HG03575 (cell line): ENCODE measurements at regions not wholly inside any gene's neighbourhood (a gene's known extent, or its start where the extent isn't known, plus 50 kb on each side); places are given as distances from the start of the nearest gene placed in this dataset.
A peak's percentile ranks its signal among the peaks of the same experiment; 100 is the strongest.

Source experiments
- ATAC-seq: cut with Tn5 transposase; IDR thresholded peaks from one replicate; pipeline ENCODE4 v1.9.1; 2021; ENCODE audit not compliant: unreplicated experiment, insufficient number of reproducible peaks, low FRiP score; ENCODE audit errors: extremely low read depth

DNA sequence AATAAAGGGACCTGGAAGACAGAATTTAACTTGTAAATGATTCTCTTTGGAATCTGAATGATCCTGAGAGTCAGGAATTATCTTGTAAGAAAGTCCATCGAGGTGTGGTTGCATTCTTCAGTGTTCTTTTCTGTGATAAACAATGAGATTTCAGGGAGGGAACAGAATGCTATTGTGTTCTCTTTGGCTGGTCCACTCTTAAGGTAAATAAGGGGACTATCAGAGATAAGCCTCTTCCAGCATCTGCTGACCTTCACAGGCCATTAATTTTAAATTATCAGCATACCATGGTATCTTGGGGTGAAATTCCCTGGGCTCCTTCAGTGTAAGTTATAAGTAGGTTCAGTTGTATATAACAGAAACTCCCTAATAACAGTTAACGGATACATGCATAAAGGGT, 107.1 kb upstream of the ARHGAP24 start:
- ATAC-seq, result no peak

DNA sequence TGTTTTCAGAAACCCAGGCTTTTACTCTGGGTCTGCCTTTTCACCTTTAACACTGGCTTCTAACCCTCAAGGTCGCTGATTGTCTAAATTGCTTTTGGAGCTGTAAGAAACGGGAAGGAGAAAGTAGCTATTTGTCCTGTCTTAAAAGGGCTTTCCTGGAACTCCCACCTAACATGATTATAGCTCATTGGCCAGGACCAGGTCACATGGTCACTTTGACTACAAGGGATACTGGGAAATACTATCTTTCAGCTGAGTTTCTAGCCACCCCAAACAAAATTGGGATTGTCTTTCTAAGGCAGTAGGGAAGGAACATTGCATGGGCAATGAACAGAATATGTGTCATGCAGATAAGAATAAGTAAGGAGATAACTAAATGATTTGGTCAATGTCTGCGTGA, 106.7 kb upstream of the ARHGAP24 start:
- ATAC-seq, result no peak

DNA sequence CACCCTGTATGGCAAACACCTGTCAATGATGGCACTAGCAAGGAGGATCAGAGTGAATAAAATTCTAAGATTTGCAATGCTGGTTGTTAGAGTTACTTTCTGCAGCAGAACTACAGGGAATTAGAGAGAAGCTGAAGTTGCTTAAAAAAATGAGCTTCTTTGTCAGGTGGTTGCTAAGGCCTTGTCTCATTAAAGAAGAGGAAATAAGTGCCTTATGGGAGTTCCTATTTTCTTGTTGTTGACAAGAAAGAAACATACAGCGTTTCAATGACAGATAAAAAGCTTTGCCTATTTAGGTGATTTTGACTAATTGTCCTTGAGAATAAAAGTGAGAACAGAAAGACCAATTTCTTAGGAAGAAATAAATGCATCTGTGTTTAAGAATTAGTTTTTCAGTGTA, 106.0 kb upstream of the ARHGAP24 start:
- ATAC-seq, result no peak

DNA sequence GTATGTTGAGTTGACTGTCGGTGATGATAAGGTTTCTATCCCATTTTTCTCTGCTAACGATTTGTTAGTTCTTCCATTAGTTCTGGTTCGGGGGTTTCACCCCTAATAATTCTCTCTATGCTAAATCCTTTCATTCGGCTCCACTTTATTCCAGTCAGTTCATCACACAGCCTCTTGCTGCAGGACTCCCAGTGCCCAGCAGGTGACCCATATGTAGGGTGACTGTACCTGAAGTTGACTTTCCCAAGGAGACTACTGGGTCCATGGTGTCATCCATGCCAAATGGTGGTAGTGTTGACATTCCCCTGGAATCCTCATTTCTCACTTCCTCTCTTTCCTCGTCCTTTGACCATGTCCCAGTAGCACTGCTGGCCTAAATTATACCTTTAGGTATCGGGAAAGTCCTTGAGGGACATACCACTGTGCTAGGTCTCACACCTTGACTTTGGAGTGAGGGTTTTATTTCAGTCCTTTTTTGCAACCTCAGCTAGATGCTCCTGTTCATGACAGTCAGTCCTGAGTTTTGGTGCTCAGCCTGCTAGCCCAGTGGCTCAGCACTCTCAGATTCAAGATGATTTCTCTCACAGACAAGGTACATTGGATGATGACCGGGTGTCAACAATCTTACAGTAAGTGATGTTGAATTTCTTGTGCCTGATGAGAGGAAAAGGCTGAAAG, 105.1 kb upstream of the ARHGAP24 start:
- no peak for ATAC-seq

DNA sequence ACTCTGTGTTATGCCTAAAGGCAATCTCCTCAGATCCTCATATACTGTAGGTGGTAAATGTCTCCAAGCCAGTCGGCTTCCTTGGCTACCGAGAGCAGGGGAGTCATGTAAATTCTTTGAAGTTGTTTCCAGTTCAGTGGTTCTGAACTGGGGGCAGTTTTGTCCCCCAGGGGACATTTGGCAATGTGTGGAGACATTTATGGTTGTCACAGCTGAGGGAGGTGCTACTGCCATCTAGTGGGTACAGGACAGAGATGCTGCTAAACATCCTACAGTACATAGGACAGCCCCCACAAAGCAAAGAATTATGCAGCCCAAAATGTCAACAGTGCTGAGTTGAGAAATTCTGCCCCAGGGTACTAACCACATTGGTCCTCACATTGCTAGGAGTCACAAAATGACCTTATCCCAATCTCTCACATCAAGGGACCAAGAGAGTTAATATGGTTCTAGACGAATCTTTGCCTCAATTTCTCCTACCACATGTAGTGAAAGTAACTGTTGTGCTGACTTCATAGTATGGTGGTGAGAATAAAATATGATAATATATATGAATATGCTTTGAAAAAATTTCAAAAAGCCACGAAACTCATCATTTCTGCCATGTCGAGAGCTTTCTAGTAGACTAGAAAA, 104.4 kb upstream of the ARHGAP24 start:
- peak; percentile 77 for ATAC-seq

DNA sequence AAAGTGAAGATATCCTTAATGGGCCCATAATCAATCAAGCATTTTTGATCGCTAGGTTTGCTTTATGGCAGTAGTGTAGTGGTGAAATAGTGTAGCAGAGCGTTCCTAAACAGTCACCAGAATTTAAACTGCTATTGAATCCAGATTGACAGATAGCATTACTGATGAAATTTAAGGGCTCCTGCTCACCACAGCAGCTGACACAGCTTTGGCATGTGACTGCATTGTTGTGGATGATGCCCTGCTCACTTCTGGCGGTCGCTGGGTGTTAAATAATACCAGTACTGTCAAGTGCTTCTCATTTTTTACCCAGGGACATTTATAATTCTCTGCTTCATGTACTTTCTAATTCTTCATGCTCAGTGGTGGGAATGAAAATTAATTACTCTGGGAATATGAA, 102.0 kb upstream of the ARHGAP24 start:
- ATAC-seq, result no peak

DNA sequence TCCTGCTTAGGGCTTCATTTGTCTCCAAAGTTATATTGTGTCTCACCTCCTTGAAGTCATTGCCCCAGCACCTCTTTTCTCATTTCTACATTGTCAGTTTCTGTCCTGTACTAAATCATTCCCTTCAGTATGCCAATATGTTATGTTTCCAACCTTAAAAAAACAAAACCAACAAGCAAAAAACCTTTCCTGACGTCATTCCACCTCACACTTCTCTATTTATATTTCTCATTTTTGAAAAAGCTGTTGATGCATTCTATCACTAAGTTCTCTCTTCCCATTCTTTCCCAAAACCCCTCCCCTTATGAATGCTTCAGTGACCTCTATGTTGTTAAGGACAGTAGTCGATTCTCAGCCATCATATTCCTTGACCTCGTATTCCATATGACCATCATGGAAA, 98.7 kb upstream of the ARHGAP24 start:
- no peak for ATAC-seq

DNA sequence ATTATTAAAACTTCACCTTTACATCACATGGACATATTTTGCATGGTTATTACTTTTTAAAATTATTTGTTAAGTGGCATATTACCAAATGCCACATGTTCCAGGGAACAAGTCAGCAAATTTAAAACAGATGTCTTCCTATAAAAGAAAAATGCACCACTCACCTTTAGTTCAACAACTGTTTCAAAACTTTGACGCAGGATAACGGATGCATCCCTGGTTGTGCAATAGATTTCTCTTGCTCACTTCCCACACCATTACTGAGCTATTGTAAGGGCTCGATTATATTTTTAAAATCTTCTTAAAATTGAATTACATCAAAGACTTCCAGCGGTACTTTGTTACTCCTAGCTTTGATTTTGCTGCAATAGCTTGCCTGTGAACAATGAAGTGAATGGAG, 93.0 kb upstream of the ARHGAP24 start:
- ATAC-seq, result no peak

DNA sequence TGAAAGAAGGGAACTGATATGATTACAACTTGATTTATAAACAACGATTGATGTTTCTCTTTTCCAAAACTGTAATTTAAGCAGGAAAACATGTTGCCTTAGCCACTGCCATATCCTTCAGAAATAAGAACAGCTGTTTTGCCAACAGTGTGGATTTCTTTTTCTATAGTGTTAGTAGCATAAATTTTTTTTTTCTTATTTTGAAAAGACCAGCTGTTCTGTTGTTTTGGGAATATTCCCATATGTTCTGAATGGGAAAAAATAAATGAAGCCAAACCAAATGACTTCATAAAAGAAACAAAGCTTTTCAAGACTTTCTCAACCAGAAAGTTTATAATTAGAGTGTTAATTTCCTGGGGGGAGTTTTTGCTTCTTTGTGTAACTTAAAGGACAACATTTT, 83.9 kb upstream of the ARHGAP24 start:
- no peak for ATAC-seq

DNA sequence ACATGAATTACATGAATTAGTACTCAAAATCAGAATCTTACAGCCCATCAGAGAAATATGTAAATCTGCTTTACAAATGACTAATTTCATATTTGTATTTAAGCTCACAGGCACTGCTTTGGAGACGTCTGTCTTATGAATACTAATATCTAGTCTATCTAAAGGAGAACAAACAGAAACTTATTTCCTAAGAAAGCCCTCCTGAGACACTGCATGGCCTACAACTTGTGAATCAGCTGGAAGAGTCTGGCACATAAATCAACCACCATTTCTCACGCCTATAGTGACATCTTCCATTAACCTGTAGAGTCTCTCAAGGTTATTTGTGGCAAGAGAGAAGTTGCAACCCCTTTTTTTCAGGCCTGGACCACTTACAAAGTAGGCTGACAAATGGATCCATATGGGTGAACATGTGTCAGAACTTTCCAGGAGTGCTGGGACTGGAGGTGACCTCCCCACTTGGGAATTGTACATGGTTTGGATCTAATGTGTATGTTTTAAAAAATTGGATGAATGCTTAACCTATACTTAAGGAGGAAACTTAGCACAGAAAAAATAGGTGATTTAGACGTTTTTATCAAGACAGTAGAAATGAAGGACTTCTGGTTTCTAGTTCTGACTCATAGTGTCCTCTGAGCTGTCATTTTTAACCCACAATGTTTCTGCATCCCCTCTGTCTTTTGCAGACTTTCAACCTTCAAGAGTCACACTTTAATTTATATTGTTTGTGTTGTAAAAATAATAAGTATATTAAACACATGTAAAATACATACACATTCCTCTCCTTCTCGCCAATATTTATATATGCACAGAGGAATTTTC, 83.2 kb upstream of the ARHGAP24 start:
- peak; percentile 81 for ATAC-seq

DNA sequence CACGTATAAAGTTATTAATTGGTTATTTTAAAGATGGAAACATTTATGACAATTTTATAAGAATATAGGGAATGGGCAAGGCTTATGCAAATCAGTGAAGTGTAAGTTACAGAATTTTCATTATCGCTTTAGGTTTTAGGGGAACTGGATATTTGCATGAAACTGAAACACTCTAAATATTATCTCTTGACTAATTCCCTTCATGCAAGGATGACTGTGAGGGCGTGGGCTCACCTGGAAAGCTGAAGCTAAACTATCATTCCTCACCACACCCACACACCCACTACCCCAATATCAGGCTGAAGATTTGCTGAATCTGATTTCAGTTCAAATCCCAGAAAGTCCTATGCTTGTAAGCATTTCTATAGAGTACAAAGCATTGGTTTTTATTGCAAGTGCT, 81.7 kb upstream of the ARHGAP24 start:
- no peak for ATAC-seq

DNA sequence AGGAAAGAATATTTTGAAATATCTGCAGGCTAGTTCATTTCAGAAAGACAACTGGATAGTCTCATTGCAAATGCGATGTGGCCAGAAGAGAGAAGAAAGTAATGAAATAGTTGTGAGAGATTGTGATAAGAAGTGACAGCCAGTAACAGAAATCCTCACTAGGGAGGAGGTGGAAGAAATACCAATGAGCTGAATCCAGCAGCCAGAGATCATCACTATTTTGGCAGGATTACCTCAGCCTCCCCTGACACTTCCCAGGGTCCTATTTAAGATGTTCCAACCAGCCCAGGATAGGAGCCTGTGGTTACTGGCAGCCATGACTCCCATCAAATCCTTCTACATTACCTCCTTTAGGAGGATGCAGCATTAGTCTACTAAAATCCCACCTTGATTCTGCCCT, 76.7 kb upstream of the ARHGAP24 start:
- no peak for ATAC-seq

DNA sequence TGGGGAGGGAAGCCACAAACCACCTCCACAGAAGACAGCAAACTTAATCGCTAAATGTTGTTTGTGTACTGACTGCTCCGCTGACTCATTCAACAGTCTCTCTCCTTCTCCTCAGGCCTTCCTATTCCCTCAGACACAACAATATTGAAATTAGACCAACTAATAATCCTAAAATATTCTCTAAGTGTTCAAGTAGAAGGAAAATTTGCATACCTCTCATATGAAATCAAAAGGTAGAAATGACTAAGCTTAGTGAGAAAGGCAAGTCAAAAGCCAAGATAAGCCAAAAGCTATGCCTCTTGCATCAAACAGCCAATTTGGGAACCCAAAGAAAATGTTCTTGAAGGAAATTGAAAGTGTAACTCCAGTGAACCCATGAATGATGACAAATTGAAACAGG, 75.7 kb upstream of the ARHGAP24 start:
- ATAC-seq, result peak; percentile 66

DNA sequence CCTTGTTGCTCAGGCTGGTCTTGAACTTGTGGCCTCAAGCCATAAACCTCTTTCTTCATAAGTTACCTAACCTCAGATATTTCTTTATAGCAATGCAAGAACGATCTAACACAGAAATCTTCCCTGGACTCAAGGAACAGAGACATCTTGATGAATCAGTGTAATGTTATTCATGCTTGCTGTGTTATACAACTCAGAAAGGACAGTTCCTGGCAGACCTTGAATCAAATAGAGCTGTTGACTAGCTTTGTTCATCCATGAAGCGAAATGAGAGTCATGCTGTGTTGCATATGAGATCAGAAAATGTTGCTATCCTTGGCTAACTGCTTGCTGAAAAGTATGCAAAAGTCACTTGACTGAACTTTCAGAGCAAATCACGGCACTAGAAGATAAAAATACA, 72.6 kb upstream of the ARHGAP24 start:
- no peak for ATAC-seq

DNA sequence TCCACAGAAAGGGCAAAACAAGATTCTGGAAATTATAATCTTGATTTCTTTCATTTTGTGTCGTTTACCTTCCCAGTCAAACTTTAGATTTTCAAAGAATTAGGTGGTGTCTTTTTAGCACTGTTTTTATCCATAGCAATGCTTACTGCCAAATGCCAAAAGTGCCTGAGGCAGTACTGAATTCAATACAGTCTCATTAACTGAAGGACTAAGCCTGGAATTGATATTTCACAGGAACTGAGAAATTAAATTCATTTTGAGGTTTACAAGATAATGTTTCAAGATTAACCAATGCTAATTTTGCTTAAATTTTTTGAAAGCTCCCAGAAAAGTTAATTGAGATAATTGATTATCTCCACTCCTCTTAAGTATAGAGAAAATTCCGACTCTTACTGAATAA, 68.8 kb upstream of the ARHGAP24 start:
- no peak for ATAC-seq

DNA sequence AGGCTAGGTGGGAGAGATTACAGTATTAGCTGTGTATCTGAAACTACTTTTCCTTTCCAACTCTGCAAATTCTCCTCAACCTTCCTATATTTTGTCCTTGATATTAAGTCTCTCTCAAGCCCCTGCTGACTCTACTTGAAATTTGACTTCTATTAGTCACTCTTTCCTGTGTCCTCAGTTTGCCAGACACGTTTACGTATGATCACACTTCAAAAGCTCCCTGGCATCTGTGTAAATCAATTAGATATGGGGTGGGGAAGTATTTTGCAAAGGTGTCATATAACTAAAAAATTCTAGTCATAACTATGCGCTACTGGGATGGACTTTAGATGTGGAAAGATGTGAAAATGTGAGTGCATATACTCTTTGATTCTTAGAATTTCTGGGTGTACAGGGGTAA, 67.4 kb upstream of the ARHGAP24 start:
- ATAC-seq, result no peak

DNA sequence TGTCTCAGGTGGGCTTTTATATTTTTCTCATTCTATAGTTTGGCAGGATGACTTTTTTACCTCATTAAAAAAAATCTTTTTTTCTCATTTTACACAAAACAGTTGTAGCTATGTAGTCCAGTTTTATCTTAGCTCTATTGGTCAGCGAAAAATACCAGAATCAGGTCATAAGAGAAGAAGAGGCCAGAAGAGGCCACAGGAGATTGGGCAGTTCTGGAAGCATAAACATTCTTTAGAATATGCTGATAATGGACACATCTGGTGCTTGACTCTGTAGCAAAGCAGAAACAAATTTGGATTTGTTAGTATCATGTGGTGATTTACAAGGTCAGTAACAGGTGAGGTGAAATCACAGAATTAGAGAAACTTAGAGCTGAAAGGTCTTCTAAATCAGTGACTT, 66.6 kb upstream of the ARHGAP24 start:
- ATAC-seq, result no peak

DNA sequence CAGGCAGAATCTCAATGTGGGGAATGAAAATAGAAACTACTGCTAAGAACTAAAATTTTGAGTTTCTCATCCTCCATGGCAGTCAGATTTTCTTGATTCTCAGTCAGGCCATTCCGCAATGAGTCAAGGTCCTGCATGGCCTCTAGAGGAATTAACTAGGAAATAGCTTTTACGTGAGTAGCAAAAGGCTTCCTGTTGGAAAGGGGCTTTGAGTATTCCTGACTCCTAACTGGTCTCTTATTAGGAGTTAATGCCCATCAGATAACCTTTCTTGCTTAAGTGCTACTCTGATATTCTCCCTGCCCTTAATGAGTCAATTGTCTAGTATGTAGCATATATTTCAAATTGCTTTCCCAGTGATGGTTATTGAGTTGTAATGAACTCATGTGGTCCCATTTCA, 65.7 kb upstream of the ARHGAP24 start:
- ATAC-seq, result no peak

DNA sequence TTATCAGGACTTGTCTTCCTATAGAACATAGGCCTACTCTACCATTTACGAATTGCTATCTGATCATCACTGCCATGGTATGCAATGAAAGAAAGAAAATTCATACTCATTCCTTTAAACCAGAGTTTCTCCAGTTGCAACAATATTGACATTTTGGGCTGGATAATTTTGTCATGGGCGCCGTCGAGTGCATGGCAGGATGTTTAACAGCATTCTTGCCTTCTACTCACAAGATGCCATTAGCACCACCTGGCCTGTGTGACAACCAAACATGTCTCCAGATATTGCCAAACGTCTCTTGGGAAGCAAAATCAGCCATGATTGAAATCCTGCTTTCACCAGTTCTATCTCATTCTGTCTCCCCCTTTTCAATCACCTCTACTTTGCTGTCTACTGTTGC, 63.6 kb upstream of the ARHGAP24 start:
- ATAC-seq, result no peak

DNA sequence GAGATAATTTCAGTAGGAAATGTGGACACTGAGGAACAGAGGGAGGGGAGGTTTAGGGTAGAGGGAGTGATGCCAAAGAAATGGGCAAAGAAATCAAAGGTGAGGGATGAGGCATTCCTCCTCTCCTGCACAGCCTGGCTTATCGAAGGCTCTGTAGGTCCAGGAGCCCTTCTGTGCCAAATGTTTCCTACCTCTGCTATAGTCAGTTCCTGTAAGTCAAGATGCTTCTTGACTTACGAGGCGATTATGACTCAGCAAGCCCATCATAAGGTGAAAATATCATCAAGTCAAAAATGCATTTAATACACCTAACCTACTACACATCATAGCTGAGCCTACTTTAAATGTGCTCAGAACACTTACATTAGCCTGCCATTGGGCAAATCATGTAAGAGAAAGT, 60.0 kb upstream of the ARHGAP24 start:
- ATAC-seq, result no peak
